Prostate gland (tissue), 2 donors: ENCODE measurements at regions not wholly inside any gene's neighbourhood (a gene's known extent, or its start where the extent isn't known, plus 50 kb on each side); places are given as distances from the start of the nearest gene placed in this dataset.
"Not testable (repeated sequence)": the region's sequence is repeated elsewhere in the genome, so short reads cannot be mapped to it uniquely, and the experiment has no call there.

ENCODE experiments used
- DNase-seq: peaks from one replicate; pipeline ENCODE4 v3.0.0-alpha.2; 2019; ENCODE audit warnings: low spot score
- H3K27ac ChIP-seq, 2 donors: fragments of 200-600 bp; sonication (generic); 2 replicates each; pipeline ENCODE4 v1.5.1; 2017 to 2019
- H3K27me3 ChIP-seq: fragments of 200-600 bp; sonication (generic); replicated peaks from 2 replicates; pipeline ENCODE4 v1.5.1; 2019; ENCODE audit not compliant: insufficient read depth
- H3K36me3 ChIP-seq, 2 donors: fragments of 200-600 bp; sonication (generic); 1 replicate in 1 of 2; 2 replicates in 1 of 2; pipeline versions ENCODE4 v1.5.1 to v1.8.1; 2017 to 2019
- H3K4me1 ChIP-seq: fragments of 200-600 bp; sonication (generic); replicated peaks from 2 replicates; pipeline ENCODE4 v1.5.1; 2019
- H3K4me3 ChIP-seq, 2 donors: fragments of 200-600 bp; sonication (generic); 2 replicates each; pipeline ENCODE4 v1.5.1; 2017 to 2019
- H3K9me3 ChIP-seq: fragments of 200-600 bp; sonication (generic); 2 replicates; pipeline ENCODE4 v1.5.1; 2017
- POLR2A ChIP-seq: fragments of 450-650 bp; IDR thresholded peaks from one replicate; pipeline ENCODE4 v1.6.1; 2016; ENCODE audit warnings: antibody characterized with exemption, mild to moderate bottlenecking
- POLR2AphosphoS5 ChIP-seq: sonication (generic); formaldehyde crosslinking; IDR thresholded peaks from one replicate; pipeline ENCODE4 v1.6.1; 2017; ENCODE audit warnings: antibody characterized with exemption
- WGBS: methylation state at CpG from one replicate; pipeline ENCODE4 v1.1.5; 2018; 5-methylcytosine and 5-hydroxymethylcytosine counted together
- intact Hi-C: fragments of 100-400 bp; cut with DNase I; formaldehyde crosslinking; loops from one replicate; pipeline ENCODE4 v1.14.2; 2022
- TF ChIP-seq, protein P1 (sequence below), 4 experiments: fragments of 200-600 bp in 2 of 4; fragments of 450-650 bp in 2 of 4; sonication (generic) in 2 of 4; IDR thresholded peaks; 1 replicate in 3 of 4; 2 replicates in 1 of 4; pipeline ENCODE4 v1.5.1; 2016 to 2019; ENCODE audit warnings: antibody characterized with exemption in 4 of 4, mild to moderate bottlenecking in 2 of 4, moderate library complexity in 2 of 4

DNA sequence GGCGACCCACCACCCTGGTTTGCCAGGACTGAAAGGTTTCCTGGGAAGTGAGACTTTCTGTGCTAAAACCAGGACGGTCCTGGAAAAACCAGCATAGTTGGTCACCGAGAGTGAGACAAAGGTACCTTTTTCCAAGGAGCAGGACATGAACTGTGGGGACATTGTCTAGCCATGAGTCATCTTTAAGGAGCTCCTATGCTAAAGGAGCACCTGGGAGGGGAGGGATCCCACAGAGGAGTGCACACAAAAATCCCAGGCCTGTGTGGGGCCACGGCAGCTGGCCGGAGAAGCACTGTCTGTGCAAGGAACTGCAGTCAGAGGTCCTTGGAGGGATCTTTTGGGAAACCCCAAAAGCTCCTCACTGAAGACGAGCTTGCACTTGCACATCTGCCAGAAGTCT is 109.1 kb upstream of the PLEKHG1 start:
- Histone ChIP-seq H3K36me3 (no peaks in the 10 kb centered on the region), H3K27me3 (no peaks in the 10 kb centered on the region), H3K9me3 (no peaks in the 10 kb centered on the region), H3K4me1 (no peaks in the 10 kb centered on the region), H3K4me3 (no peak overlapping the region), H3K27ac (no peak overlapping the region)
- no peak for TF ChIP-seq POLR2AphosphoS5
- no peak for TF ChIP-seq POLR2A
- TF ChIP-seq, protein P1, sequence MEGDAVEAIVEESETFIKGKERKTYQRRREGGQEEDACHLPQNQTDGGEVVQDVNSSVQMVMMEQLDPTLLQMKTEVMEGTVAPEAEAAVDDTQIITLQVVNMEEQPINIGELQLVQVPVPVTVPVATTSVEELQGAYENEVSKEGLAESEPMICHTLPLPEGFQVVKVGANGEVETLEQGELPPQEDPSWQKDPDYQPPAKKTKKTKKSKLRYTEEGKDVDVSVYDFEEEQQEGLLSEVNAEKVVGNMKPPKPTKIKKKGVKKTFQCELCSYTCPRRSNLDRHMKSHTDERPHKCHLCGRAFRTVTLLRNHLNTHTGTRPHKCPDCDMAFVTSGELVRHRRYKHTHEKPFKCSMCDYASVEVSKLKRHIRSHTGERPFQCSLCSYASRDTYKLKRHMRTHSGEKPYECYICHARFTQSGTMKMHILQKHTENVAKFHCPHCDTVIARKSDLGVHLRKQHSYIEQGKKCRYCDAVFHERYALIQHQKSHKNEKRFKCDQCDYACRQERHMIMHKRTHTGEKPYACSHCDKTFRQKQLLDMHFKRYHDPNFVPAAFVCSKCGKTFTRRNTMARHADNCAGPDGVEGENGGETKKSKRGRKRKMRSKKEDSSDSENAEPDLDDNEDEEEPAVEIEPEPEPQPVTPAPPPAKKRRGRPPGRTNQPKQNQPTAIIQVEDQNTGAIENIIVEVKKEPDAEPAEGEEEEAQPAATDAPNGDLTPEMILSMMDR (IDR thresholded peaks at IDR 0.05): no peak
- no peak for DNase-seq
- 68% methylated on average over 6 of the region's 6 CpGs for WGBS
- intact Hi-C loops: no loop called here

DNA sequence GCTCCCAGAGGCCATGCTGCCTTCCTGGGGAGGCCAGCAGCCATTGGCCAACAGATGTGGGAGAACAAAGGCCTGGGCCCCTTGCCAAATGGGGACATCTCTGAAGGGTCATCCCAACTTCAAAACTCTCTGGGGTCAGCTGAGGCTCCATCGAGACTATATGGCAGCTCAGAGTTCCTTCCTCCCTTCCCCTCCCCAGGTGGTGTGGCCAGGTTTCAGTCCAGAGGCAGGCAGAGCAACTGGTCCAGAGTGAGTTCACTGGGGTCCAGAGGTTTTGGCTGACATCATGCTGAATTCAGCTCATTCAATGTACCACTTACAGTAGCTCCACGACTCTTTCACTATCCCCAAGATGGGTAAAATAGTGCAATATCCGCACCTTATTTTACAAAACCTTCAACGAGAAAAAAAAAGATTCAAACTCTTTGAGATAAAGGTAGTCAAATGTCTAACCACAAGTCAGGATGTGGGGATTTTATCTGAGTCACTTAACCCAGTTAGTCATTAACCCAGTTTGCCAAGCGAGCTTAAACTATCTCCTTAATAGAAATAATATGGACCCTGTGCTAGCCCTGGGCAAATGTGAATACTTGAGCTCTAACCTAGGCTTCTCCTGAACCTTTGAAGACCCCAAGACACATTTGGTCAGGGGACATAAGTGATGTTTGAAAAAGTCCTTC is 108.4 kb upstream of the PLEKHG1 start:
- intact Hi-C loops: no loop called here
- Histone ChIP-seq H3K4me1 (no peaks in the 10 kb centered on the region), H3K27me3 (no peaks in the 10 kb centered on the region), H3K4me3 (no peak overlapping the region), H3K9me3 (no peaks in the 10 kb centered on the region), H3K36me3 (no peaks in the 10 kb centered on the region), H3K27ac (no peak overlapping the region)
- no peak for DNase-seq
- TF ChIP-seq POLR2AphosphoS5 (no peak), POLR2A (no peak)
- TF ChIP-seq, protein P1 (IDR thresholded peaks at IDR 0.05): no peak
- 69% methylated on average over 5 of the region's 5 CpGs for WGBS

DNA sequence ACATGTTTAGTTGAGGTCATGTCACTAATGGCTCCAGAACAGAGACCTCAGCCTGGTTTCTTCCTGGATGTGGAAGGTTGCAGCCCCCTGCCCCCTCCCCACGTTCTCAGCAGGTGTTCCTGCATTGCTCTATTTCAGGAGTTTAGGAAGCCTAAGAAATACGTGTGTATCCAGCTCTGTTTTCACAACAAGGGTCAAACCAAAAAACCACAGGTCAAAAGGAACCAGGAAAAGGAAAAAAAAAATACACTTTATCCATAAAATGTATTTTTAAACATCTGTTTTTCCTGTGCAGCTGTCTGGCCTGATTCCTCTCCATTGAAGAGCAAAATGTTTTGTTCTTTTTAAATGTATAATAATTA is 107.9 kb upstream of the PLEKHG1 start:
- Histone ChIP-seq H3K4me1 (no peaks in the 10 kb centered on the region), H3K9me3 (no peaks in the 10 kb centered on the region), H3K4me3 (no peak overlapping the region), H3K27ac (no peak overlapping the region), H3K36me3 (no peaks in the 10 kb centered on the region), H3K27me3 (no peaks in the 10 kb centered on the region)
- no peak for TF ChIP-seq POLR2A
- TF ChIP-seq POLR2AphosphoS5: no peak
- TF ChIP-seq, protein P1 (IDR thresholded peaks at IDR 0.05): no peak
- no peak for DNase-seq
- WGBS: 75% methylated on average over 2 of the region's 2 CpGs
- intact Hi-C loops: no loop called here

DNA sequence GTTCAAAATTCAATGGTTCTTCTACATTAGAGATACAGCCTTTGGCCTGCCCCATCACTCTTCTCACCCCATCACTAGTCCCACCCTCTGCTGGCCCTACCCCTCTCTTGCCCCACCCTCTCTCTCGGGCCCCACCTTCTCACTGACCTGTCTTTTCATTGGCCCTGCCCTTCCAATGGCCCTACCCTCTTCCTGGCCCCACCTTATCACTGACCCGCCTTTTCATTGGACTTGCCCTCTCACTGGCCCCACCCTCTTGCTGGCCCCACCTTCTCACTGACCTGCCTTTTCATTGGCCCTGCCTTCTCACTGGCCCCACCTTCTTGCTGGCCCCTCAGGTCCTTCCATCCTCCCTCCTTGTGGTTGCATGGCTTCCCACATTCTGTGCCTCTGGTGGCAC is 107.2 kb upstream of the PLEKHG1 start:
- Histone ChIP-seq H3K27me3 (no peaks in the 10 kb centered on the region), H3K36me3 (no peaks in the 10 kb centered on the region), H3K27ac (no peak overlapping the region), H3K4me3 (no peak overlapping the region), H3K4me1 (no peaks in the 10 kb centered on the region), H3K9me3 (no peaks in the 10 kb centered on the region)
- intact Hi-C loops: no loop called here
- DNase-seq: no peak
- WGBS: 94% methylated on average over 2 of the region's 2 CpGs
- TF ChIP-seq POLR2A: no peak
- TF ChIP-seq, protein P1 (IDR thresholded peaks at IDR 0.05): no peak
- TF ChIP-seq POLR2AphosphoS5: no peak

DNA sequence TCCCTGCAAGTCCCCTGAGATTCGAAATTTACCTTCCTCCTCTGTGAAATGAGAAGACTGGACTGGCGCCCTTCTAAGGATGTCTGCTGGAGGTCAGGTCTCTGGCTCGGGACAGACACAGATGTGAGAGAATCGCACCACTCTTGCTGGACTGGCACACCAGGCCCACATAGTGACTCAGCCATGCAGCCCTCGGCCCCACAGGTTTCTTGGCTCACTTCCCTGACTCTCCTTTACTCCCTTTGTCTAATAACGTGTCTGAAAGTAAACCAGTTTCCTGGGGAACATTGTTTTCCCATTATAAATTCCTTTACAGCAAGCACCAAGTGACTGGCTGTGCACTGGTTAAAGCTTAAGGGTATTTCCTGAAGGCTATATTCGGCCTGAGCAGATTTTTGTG is 106.7 kb upstream of the PLEKHG1 start:
- no peaks in the 10 kb centered on the region for H3K36me3 ChIP-seq
- TF ChIP-seq, protein P1 (IDR thresholded peaks at IDR 0.05): no peak
- TF ChIP-seq POLR2A (no peak), POLR2AphosphoS5 (no peak)
- no peak for DNase-seq
- H3K4me3 ChIP-seq: no peak overlapping the region
- no peaks in the 10 kb centered on the region for H3K9me3 ChIP-seq
- H3K27me3 ChIP-seq: no peaks in the 10 kb centered on the region
- intact Hi-C loops: no loop called here
- 57% methylated on average over 7 of the region's 7 CpGs for WGBS
- H3K27ac ChIP-seq: no peak overlapping the region
- no peaks in the 10 kb centered on the region for H3K4me1 ChIP-seq

DNA sequence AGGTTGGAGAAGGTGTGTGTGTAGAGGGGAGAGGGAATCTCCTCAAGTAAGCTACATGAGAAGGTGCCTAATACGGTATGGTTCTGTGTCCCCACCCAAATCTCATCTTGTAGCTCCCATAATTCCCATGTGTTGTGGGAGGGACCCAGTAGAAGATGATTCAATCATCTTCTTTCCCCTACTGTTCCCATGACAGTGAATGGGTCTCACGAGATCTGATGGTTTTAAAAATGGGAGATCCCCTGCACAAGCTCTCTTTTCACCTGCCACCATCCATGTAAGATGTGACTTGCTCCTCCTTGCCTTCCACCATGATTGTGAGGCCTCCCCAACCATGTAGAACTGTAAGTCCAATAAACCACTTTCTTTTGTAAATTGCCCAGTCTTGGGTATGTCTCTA is 106.1 kb upstream of the PLEKHG1 start:
- H3K9me3 ChIP-seq, H3K27me3 ChIP-seq, H3K27ac ChIP-seq, intact Hi-C loops, H3K4me3 ChIP-seq, H3K4me1 ChIP-seq, H3K36me3 ChIP-seq, DNase-seq: not testable (repeated sequence)
- WGBS: 97% methylated on average over 2 of the region's 2 CpGs
